NCI-H2107 (cell line): ENCODE measurements at regions not wholly inside any gene's neighbourhood (a gene's known extent, or its start where the extent isn't known, plus 50 kb on each side); places are given as distances from the start of the nearest gene placed in this dataset.
"Not testable (repeated sequence)": the region's sequence is repeated elsewhere in the genome, so short reads cannot be mapped to it uniquely, and the experiment has no call there.

ENCODE experiments used
- DNase-seq: peaks from one replicate; lab custom pipeline; 2025; lab: John Stamatoyannopoulos, UW

- DNase-seq = no peak
Measured at GRCh38 chr10:105644559-105644958, 1003.5 kb downstream of the SORCS3 start.

- no peak for DNase-seq
Measured at GRCh38 chr10:105644091-105644490, 1003.0 kb downstream of the SORCS3 start.

GRCh38 chr10:105643660-105644059 lies 1002.6 kb downstream of the SORCS3 start:
- no peak for DNase-seq

GRCh38 chr10:105634281-105634680 lies 993.2 kb downstream of the SORCS3 start:
- DNase-seq = no peak

GRCh38 chr10:105615715-105616365 lies 974.8 kb downstream of the SORCS3 start:
- no peak for DNase-seq

- DNase-seq = no peak
Measured at GRCh38 chr10:105611244-105611798, 970.2 kb downstream of the SORCS3 start.

- DNase-seq = no peak
Measured at GRCh38 chr10:105609451-105609850, 968.4 kb downstream of the SORCS3 start.

- no peak for DNase-seq
Measured at GRCh38 chr10:105605918-105606317, 964.8 kb downstream of the SORCS3 start.

GRCh38 chr10:105605104-105605503 lies 964.0 kb downstream of the SORCS3 start:
- no peak for DNase-seq

- no peak for DNase-seq
Measured at GRCh38 chr10:105598207-105598606, 957.1 kb downstream of the SORCS3 start.

- no peak for DNase-seq
Measured at GRCh38 chr10:105597312-105597711, 956.2 kb downstream of the SORCS3 start.

GRCh38 chr10:105596749-105597148 lies 955.7 kb downstream of the SORCS3 start:
- DNase-seq = no peak

- DNase-seq = no peak
Measured at GRCh38 chr10:105594296-105594695, 953.2 kb downstream of the SORCS3 start.

- DNase-seq = no peak
Measured at GRCh38 chr10:105592468-105592867, 951.4 kb downstream of the SORCS3 start.

GRCh38 chr10:105586451-105587098 lies 945.5 kb downstream of the SORCS3 start:
- no peak for DNase-seq

GRCh38 chr10:105585753-105586152 lies 944.7 kb downstream of the SORCS3 start:
- DNase-seq = no peak

- DNase-seq = no peak
Measured at GRCh38 chr10:105585171-105585570, 944.1 kb downstream of the SORCS3 start.

GRCh38 chr10:105579112-105579511 lies 938.0 kb downstream of the SORCS3 start:
- no peak for DNase-seq

- DNase-seq = no peak
Measured at GRCh38 chr10:105577865-105578607, 936.9 kb downstream of the SORCS3 start.

GRCh38 chr10:105559333-105560097 lies 918.4 kb downstream of the SORCS3 start:
- DNase-seq = no peak

GRCh38 chr10:105550453-105550852 lies 909.4 kb downstream of the SORCS3 start:
- DNase-seq = not testable (repeated sequence)

- DNase-seq = no peak
Measured at GRCh38 chr10:105549731-105550130, 908.6 kb downstream of the SORCS3 start.
